Liver (tissue), 8 donors: ENCODE measurements at regions not wholly inside any gene's neighbourhood (a gene's known extent, or its start where the extent isn't known, plus 50 kb on each side); places are given as distances from the start of the nearest gene placed in this dataset.
"Not testable (repeated sequence)": the region's sequence is repeated elsewhere in the genome, so short reads cannot be mapped to it uniquely, and the experiment has no call there.

Source experiments
- DNase-seq: peaks from one replicate; pipeline ENCODE4 v3.0.0-alpha.2; 2017; ENCODE audit warnings: low spot score
- H3K27ac ChIP-seq, 2 donors: one replicate each; pipeline ENCODE4 v1.7.0; 2013; ENCODE audit warnings: inconsistent platforms in 2 of 2, low read length in 2 of 2, control low read depth in 1 of 2, low read depth in 1 of 2, mild to moderate bottlenecking in 1 of 2
- H3K27me3 ChIP-seq, 4 donors: one replicate each; pipeline versions ENCODE4 v1.6.1 to v1.7.0; 2013; ENCODE audit warnings: low read length in 3 of 4, inconsistent platforms in 1 of 4, mild to moderate bottlenecking in 1 of 4, moderate library complexity in 1 of 4; ENCODE audit not compliant: control insufficient read depth in 4 of 4, insufficient read depth in 4 of 4
- H3K36me3 ChIP-seq, 4 donors: one replicate each; pipeline versions ENCODE4 v1.6.1 to v1.7.0; 2013; ENCODE audit warnings: low read length in 3 of 4, mild to moderate bottlenecking in 3 of 4, low read depth in 1 of 4, moderate library complexity in 1 of 4; ENCODE audit not compliant: control insufficient read depth in 4 of 4, insufficient read depth in 3 of 4
- H3K4me1 ChIP-seq, 4 donors: one replicate each; pipeline versions ENCODE4 v1.6.1 to v1.7.0; 2013; ENCODE audit warnings: low read length in 3 of 4, mild to moderate bottlenecking in 3 of 4, moderate library complexity in 1 of 4; ENCODE audit not compliant: control insufficient read depth in 4 of 4, insufficient read depth in 4 of 4
- H3K4me3 ChIP-seq, 3 donors: one replicate each; pipeline versions ENCODE4 v1.6.1 to v1.7.0; 2013; ENCODE audit warnings: low read length in 3 of 3, control low read depth in 1 of 3, low read depth in 1 of 3, mild to moderate bottlenecking in 1 of 3
- H3K9ac ChIP-seq, 2 donors: one replicate each; pipeline ENCODE4 v1.7.0; 2013; ENCODE audit warnings: low read length in 2 of 2, mild to moderate bottlenecking in 2 of 2, moderate library complexity in 2 of 2, control low read depth in 1 of 2, low read depth in 1 of 2
- H3K9me3 ChIP-seq, 4 donors: one replicate each; pipeline versions ENCODE4 v1.6.1 to v1.7.0; 2013; ENCODE audit warnings: low read length in 3 of 4; ENCODE audit not compliant: control insufficient read depth in 4 of 4
- ATF3 ChIP-seq: IDR thresholded peaks from 2 replicates; pipeline ENCODE4 v1.6.1; 2016; ENCODE audit warnings: antibody characterized with exemption
- FOXA1 ChIP-seq: IDR thresholded peaks from 2 replicates; pipeline ENCODE4 v1.6.1; 2016; ENCODE audit warnings: antibody characterized with exemption
- FOXA2 ChIP-seq: IDR thresholded peaks from 2 replicates; pipeline ENCODE4 v1.6.1; 2016; ENCODE audit warnings: antibody characterized with exemption
- GABPA ChIP-seq, 2 donors: IDR thresholded peaks in 1 of 2; conservative IDR thresholded peaks in 1 of 2; 2 replicates each; pipeline ENCODE4 v1.6.1; 2016; ENCODE audit warnings: antibody characterized with exemption in 2 of 2, mild to moderate bottlenecking in 1 of 2, moderate library complexity in 1 of 2
- HNF4G ChIP-seq: IDR thresholded peaks from 2 replicates; pipeline ENCODE4 v1.6.1; 2016; ENCODE audit warnings: antibody characterized with exemption
- JUND ChIP-seq, 2 donors: IDR thresholded peaks; 2 replicates each; pipeline ENCODE4 v1.6.1; 2016; ENCODE audit warnings: antibody characterized with exemption in 2 of 2
- MAX ChIP-seq: IDR thresholded peaks from 2 replicates; pipeline ENCODE4 v1.6.1; 2016; ENCODE audit warnings: antibody characterized with exemption
- NR2F2 ChIP-seq: IDR thresholded peaks from 2 replicates; pipeline ENCODE4 v1.6.1; 2016; ENCODE audit warnings: antibody characterized with exemption
- RAD21 ChIP-seq, 2 donors: IDR thresholded peaks; 2 replicates each; pipeline ENCODE4 v1.6.1; 2016; ENCODE audit warnings: antibody characterized with exemption in 2 of 2, mild to moderate bottlenecking in 2 of 2
- RXRA ChIP-seq, 2 donors: IDR thresholded peaks; 2 replicates each; pipeline ENCODE4 v1.6.1; 2017 to 2018; ENCODE audit warnings: antibody characterized with exemption in 2 of 2, mild to moderate bottlenecking in 1 of 2
- SP1 ChIP-seq: IDR thresholded peaks from 2 replicates; pipeline ENCODE4 v1.6.1; 2018; ENCODE audit warnings: antibody characterized with exemption, mild to moderate bottlenecking
- TAF1 ChIP-seq: conservative IDR thresholded peaks from 2 replicates; pipeline ENCODE4 v1.6.1; 2016; ENCODE audit warnings: antibody characterized with exemption, mild to moderate bottlenecking
- YY1 ChIP-seq: IDR thresholded peaks from 2 replicates; pipeline ENCODE4 v1.6.1; 2016; ENCODE audit warnings: antibody characterized with exemption, mild to moderate bottlenecking
- WGBS: extraction: QIAGEN DNeasy Blood & Tissue Kit; methylation state at CpG from one replicate; pipeline ENCODE4 v1.1.7; 2013; 5-methylcytosine and 5-hydroxymethylcytosine counted together
- TF ChIP-seq, protein P1 (sequence below): IDR thresholded peaks from 2 replicates; pipeline ENCODE4 v1.6.1; 2016; ENCODE audit warnings: antibody characterized with exemption
- TF ChIP-seq, protein P2 (sequence below): fragments of 150-350 bp; IDR thresholded peaks from 2 replicates; pipeline ENCODE4 v1.5.1; 2017; ENCODE audit warnings: improper control_type of control experiment, low read depth, low read length; ENCODE audit not compliant: missing input control
- TF ChIP-seq, protein P3 (sequence below): IDR thresholded peaks from 2 replicates; pipeline ENCODE4 v1.6.1; 2016; ENCODE audit warnings: antibody characterized with exemption, mild to moderate bottlenecking
- donor health status: healthy.
- donor health status: healthy.
- donor health status: healthy.
- donor health status: healthy.
- donor health status: healthy.

GRCh38 chr5:130400091-130400490 lies 495.8 kb downstream of the CHSY3 start (continued):
- TF ChIP-seq, protein P1, sequence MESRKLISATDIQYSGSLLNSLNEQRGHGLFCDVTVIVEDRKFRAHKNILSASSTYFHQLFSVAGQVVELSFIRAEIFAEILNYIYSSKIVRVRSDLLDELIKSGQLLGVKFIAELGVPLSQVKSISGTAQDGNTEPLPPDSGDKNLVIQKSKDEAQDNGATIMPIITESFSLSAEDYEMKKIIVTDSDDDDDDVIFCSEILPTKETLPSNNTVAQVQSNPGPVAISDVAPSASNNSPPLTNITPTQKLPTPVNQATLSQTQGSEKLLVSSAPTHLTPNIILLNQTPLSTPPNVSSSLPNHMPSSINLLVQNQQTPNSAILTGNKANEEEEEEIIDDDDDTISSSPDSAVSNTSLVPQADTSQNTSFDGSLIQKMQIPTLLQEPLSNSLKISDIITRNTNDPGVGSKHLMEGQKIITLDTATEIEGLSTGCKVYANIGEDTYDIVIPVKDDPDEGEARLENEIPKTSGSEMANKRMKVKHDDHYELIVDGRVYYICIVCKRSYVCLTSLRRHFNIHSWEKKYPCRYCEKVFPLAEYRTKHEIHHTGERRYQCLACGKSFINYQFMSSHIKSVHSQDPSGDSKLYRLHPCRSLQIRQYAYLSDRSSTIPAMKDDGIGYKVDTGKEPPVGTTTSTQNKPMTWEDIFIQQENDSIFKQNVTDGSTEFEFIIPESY, result no peak
- TF ChIP-seq MAX (no peak), ATF3 (no peak), NR2F2 (no peak), RXRA (IDR thresholded peaks at IDR 0.05) (no peak)

- Histone ChIP-seq H3K27ac (no peak overlapping the region), H3K4me1 (no peaks in the 10 kb centered on the region), H3K9ac (no peak overlapping the region), H3K27me3 (no peaks in the 10 kb centered on the region), H3K4me3 (no peak overlapping the region), H3K36me3 (no peaks in the 10 kb centered on the region), H3K9me3 (no peaks in the 10 kb centered on the region)
- WGBS, result 72% methylated on average over 4 of the region's 4 CpGs
- no peak for DNase-seq
- no peak for TF ChIP-seq GABPA (IDR thresholded peaks at IDR 0.05 in 1 of 2, conservative IDR thresholded peaks at IDR 0.05 in 1 of 2)
- no peak for TF ChIP-seq SP1
- TF ChIP-seq JUND (IDR thresholded peaks at IDR 0.05), result no peak
These were observed 494.6 kb downstream of the CHSY3 start for GRCh38 chr5:130398825-130399224.

DNA sequence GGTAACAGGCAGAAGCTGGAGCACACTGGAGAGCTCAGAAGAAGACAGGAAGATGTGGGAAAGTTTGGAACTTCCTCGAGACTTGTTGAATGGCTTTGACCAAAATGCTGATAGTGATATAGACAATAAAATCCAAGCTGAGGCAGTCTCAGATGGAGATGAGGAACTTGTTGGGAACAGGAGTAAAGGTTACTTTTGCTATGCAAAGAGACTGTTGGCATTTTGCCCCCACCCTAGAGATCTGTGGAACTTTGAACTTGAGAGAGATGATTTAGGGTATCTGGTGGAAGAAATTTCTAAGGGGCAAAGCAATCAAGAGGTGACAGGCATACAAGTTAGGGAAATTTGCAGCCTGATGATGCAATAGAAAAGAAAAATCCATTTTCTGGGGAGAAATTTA lies 493.5 kb downstream of the CHSY3 start:
- not testable (repeated sequence) for DNase-seq, H3K27ac ChIP-seq, H3K9me3 ChIP-seq, H3K4me1 ChIP-seq, H3K36me3 ChIP-seq, H3K4me3 ChIP-seq, H3K9ac ChIP-seq, H3K27me3 ChIP-seq
- 81% methylated on average over 1 of the region's 1 CpG for WGBS

GRCh38 chr5:130397132-130397531 lies 492.9 kb downstream of the CHSY3 start:
- 82% methylated on average over 2 of the region's 2 CpGs for WGBS
- Histone ChIP-seq H3K9ac (no peak overlapping the region), H3K27me3 (no peaks in the 10 kb centered on the region), H3K4me3 (no peak overlapping the region), H3K4me1 (no peaks in the 10 kb centered on the region), H3K27ac (no peak overlapping the region), H3K9me3 (no peaks in the 10 kb centered on the region), H3K36me3 (no peaks in the 10 kb centered on the region)
- DNase-seq, result no peak
- TF ChIP-seq YY1, result no peak
- no peak for TF ChIP-seq MAX
- no peak for TF ChIP-seq SP1
- no peak for TF ChIP-seq FOXA2
- TF ChIP-seq FOXA1, result no peak
- TF ChIP-seq NR2F2, result no peak
- no peak for TF ChIP-seq HNF4G
- TF ChIP-seq, protein P1, result no peak
- TF ChIP-seq TAF1, result no peak
- no peak for TF ChIP-seq RXRA (IDR thresholded peaks at IDR 0.05)
- TF ChIP-seq RAD21 (IDR thresholded peaks at IDR 0.05), result no peak
- TF ChIP-seq, protein P2, sequence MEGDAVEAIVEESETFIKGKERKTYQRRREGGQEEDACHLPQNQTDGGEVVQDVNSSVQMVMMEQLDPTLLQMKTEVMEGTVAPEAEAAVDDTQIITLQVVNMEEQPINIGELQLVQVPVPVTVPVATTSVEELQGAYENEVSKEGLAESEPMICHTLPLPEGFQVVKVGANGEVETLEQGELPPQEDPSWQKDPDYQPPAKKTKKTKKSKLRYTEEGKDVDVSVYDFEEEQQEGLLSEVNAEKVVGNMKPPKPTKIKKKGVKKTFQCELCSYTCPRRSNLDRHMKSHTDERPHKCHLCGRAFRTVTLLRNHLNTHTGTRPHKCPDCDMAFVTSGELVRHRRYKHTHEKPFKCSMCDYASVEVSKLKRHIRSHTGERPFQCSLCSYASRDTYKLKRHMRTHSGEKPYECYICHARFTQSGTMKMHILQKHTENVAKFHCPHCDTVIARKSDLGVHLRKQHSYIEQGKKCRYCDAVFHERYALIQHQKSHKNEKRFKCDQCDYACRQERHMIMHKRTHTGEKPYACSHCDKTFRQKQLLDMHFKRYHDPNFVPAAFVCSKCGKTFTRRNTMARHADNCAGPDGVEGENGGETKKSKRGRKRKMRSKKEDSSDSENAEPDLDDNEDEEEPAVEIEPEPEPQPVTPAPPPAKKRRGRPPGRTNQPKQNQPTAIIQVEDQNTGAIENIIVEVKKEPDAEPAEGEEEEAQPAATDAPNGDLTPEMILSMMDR, result no peak
- no peak for TF ChIP-seq ATF3
- TF ChIP-seq, protein P3, sequence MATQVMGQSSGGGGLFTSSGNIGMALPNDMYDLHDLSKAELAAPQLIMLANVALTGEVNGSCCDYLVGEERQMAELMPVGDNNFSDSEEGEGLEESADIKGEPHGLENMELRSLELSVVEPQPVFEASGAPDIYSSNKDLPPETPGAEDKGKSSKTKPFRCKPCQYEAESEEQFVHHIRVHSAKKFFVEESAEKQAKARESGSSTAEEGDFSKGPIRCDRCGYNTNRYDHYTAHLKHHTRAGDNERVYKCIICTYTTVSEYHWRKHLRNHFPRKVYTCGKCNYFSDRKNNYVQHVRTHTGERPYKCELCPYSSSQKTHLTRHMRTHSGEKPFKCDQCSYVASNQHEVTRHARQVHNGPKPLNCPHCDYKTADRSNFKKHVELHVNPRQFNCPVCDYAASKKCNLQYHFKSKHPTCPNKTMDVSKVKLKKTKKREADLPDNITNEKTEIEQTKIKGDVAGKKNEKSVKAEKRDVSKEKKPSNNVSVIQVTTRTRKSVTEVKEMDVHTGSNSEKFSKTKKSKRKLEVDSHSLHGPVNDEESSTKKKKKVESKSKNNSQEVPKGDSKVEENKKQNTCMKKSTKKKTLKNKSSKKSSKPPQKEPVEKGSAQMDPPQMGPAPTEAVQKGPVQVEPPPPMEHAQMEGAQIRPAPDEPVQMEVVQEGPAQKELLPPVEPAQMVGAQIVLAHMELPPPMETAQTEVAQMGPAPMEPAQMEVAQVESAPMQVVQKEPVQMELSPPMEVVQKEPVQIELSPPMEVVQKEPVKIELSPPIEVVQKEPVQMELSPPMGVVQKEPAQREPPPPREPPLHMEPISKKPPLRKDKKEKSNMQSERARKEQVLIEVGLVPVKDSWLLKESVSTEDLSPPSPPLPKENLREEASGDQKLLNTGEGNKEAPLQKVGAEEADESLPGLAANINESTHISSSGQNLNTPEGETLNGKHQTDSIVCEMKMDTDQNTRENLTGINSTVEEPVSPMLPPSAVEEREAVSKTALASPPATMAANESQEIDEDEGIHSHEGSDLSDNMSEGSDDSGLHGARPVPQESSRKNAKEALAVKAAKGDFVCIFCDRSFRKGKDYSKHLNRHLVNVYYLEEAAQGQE, result no peak
- TF ChIP-seq JUND (IDR thresholded peaks at IDR 0.05), result no peak
